Loucy (cell line): ENCODE measurements at regions not wholly inside any gene's neighbourhood (a gene's known extent, or its start where the extent isn't known, plus 50 kb on each side); places are given as distances from the start of the nearest gene placed in this dataset.

Source experiments
- H2AFZ ChIP-seq: fragments of 200-600 bp; sonication (generic); 2 replicates; pipeline ENCODE4 v1.6.0; 2016; ENCODE audit warnings: antibody characterized with exemption, mild to moderate bottlenecking, low read length, moderate library complexity
- H3F3A ChIP-seq: fragments of 200-600 bp; 2 replicates; pipeline ENCODE4 v1.6.0; 2016; ENCODE audit warnings: antibody characterized with exemption, low read depth, mild to moderate bottlenecking
- H3K27me3 ChIP-seq: fragments of 200-600 bp; sonication (generic); 2 replicates; pipeline ENCODE4 v1.6.1; 2014; ENCODE audit warnings: low read length, mild to moderate bottlenecking; ENCODE audit not compliant: insufficient read depth, poor library complexity, severe bottlenecking
- H3K36me3 ChIP-seq: fragments of 200-600 bp; sonication (generic); 2 replicates; pipeline ENCODE4 v1.6.1; 2016; ENCODE audit warnings: low read length; ENCODE audit not compliant: insufficient read depth
- H3K4me1 ChIP-seq: fragments of 200-600 bp; sonication (generic); 2 replicates; pipeline ENCODE4 v1.5.1; 2014; ENCODE audit warnings: low read length, mild to moderate bottlenecking; ENCODE audit not compliant: insufficient read depth, poor library complexity, severe bottlenecking
- H3K4me2 ChIP-seq: fragments of 200-600 bp; sonication (generic); 2 replicates; pipeline ENCODE4 v1.6.0; 2014; ENCODE audit warnings: antibody characterized with exemption, low read length, low read depth, mild to moderate bottlenecking; ENCODE audit not compliant: poor library complexity, severe bottlenecking
- H3K4me3 ChIP-seq: fragments of 200-600 bp; sonication (generic); 2 replicates; pipeline ENCODE4 v1.5.1; 2014; ENCODE audit warnings: low read length, mild to moderate bottlenecking, mixed read lengths; ENCODE audit not compliant: poor library complexity, severe bottlenecking
- H3K79me2 ChIP-seq: fragments of 200-600 bp; sonication (generic); 2 replicates; pipeline ENCODE4 v1.6.1; 2014; ENCODE audit warnings: low read length; ENCODE audit not compliant: insufficient read depth
- H3K9ac ChIP-seq: fragments of 200-600 bp; sonication (generic); 2 replicates; pipeline ENCODE4 v1.6.0; 2014; ENCODE audit warnings: mild to moderate bottlenecking, low read depth, low read length, moderate library complexity; ENCODE audit not compliant: poor library complexity, severe bottlenecking
- H3K9me2 ChIP-seq: fragments of 200-600 bp; sonication (generic); replicated peaks from 2 replicates; pipeline ENCODE4 v1.6.1; 2016; ENCODE audit warnings: low read depth, low read length, mixed read lengths
- H3K9me3 ChIP-seq: fragments of 200-600 bp; sonication (generic); 2 replicates; pipeline ENCODE4 v1.6.1; 2014; ENCODE audit warnings: mild to moderate bottlenecking, antibody characterized with exemption, low read length, low read depth; ENCODE audit not compliant: insufficient read depth
- H4K20me1 ChIP-seq: fragments of 200-600 bp; sonication (generic); 2 replicates; pipeline ENCODE4 v1.6.0; 2014; ENCODE audit warnings: antibody characterized with exemption, low read length, mild to moderate bottlenecking; ENCODE audit not compliant: insufficient read depth, poor library complexity, severe bottlenecking
- EZH2phosphoT487 ChIP-seq: fragments of 200-600 bp; IDR thresholded peaks from 2 replicates; pipeline ENCODE4 v1.6.1; 2018; ENCODE audit warnings: antibody characterized with exemption, mild to moderate bottlenecking, moderate library complexity, borderline replicate concordance
- TF ChIP-seq, protein P1 (sequence below): fragments of 200-600 bp; sonication (generic); conservative IDR thresholded peaks from 2 replicates; pipeline ENCODE4 v1.5.1; 2014; ENCODE audit warnings: mild to moderate bottlenecking, antibody characterized with exemption, low read length

DNA sequence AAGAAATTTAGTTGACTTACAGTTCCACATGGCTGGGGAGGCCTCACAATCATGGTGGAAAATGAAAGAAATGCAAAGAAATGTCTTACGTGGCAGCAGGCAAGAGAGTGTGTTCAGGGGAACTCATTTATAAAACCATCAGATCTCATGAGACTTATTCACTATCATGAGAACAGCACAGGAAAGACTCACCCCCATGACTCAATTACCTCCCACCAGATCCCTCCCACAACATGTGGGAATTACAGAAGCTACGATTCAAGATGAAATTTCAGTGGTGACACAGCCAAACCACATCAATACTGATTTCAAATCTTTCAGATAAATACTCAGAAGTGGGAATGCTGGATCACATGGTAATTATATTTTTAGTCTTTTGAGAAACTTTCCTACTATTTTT is 1357.9 kb downstream of the SLITRK5 start:
- Histone ChIP-seq H3K9me2 (no peaks in the 10 kb centered on the region), H3K79me2 (no peaks in the 10 kb centered on the region), H4K20me1 (no peaks in the 10 kb centered on the region), H3K4me1 (no peaks in the 10 kb centered on the region), H3K9me3 (no peaks in the 10 kb centered on the region), H3K9ac (no peak overlapping the region), H2AFZ (no peak overlapping the region), H3K36me3 (no peaks in the 10 kb centered on the region), H3K4me2 (no peak overlapping the region), H3K4me3 (no peak overlapping the region), H3F3A (no peaks in the 10 kb centered on the region), H3K27me3 (no peaks in the 10 kb centered on the region)
- TF ChIP-seq, protein P1, sequence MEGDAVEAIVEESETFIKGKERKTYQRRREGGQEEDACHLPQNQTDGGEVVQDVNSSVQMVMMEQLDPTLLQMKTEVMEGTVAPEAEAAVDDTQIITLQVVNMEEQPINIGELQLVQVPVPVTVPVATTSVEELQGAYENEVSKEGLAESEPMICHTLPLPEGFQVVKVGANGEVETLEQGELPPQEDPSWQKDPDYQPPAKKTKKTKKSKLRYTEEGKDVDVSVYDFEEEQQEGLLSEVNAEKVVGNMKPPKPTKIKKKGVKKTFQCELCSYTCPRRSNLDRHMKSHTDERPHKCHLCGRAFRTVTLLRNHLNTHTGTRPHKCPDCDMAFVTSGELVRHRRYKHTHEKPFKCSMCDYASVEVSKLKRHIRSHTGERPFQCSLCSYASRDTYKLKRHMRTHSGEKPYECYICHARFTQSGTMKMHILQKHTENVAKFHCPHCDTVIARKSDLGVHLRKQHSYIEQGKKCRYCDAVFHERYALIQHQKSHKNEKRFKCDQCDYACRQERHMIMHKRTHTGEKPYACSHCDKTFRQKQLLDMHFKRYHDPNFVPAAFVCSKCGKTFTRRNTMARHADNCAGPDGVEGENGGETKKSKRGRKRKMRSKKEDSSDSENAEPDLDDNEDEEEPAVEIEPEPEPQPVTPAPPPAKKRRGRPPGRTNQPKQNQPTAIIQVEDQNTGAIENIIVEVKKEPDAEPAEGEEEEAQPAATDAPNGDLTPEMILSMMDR, result no peak
- no peak for TF ChIP-seq EZH2phosphoT487

DNA sequence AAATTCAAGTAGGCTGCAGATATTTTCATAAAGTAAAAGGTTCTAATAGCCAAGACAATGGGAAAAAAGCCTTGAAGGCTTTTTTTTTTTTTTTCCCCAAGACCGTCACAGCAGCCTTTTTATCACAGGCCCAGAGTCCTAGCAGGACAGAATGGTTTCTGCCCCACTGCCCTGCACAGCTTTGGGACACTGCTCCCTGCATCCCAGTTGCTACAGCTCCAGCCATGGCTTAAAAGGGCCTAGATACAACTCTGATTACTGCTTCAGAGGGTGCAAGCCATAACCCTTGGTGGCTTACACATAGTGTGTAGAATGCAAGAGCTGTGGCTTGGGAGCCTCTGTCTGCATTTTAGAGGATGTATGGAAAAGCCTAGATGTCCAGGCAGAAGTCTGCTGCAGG is 1362.8 kb downstream of the SLITRK5 start:
- H3K4me1 ChIP-seq, result no peaks in the 10 kb centered on the region
- H3K27me3 ChIP-seq, result no peaks in the 10 kb centered on the region
- H3K9ac ChIP-seq, result no peak overlapping the region
- H3K36me3 ChIP-seq, result no peaks in the 10 kb centered on the region
- TF ChIP-seq EZH2phosphoT487, result no peak
- TF ChIP-seq, protein P1, result no peak
- H4K20me1 ChIP-seq, result no peaks in the 10 kb centered on the region
- no peaks in the 10 kb centered on the region for H3F3A ChIP-seq
- H3K9me2 ChIP-seq, result no peaks in the 10 kb centered on the region
- no peak overlapping the region for H2AFZ ChIP-seq
- no peaks in the 10 kb centered on the region for H3K79me2 ChIP-seq
- no peak overlapping the region for H3K4me2 ChIP-seq
- H3K4me3 ChIP-seq, result no peak overlapping the region
- no peaks in the 10 kb centered on the region for H3K9me3 ChIP-seq

DNA sequence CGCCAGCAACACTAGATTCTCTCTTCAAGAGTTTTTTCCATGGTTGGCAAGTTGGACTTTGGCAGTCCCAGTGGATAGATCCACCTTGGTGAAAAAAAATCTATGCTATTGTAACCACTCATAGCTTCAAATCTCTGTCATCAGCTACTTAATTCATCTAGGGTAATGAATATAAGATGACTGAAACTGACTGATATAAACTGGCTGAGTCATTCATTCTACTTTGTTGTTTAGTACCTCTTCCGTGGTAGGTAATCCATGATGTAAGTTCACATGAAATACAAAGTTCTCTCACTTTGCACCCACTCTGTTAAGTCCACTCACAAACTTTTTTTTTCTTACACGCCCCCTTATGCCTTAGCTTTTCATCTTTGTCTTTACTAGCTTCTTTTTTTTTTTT is 1381.5 kb downstream of the SLITRK5 start:
- no peaks in the 10 kb centered on the region for H3K9me2 ChIP-seq
- H3K4me3 ChIP-seq, result no peak overlapping the region
- H2AFZ ChIP-seq, result no peak overlapping the region
- TF ChIP-seq, protein P1, result no peak
- TF ChIP-seq EZH2phosphoT487, result no peak
- H3K4me2 ChIP-seq, result no peak overlapping the region
- no peaks in the 10 kb centered on the region for H3K4me1 ChIP-seq
- no peaks in the 10 kb centered on the region for H3K79me2 ChIP-seq
- H4K20me1 ChIP-seq, result no peaks in the 10 kb centered on the region
- H3K27me3 ChIP-seq, result no peaks in the 10 kb centered on the region
- H3F3A ChIP-seq, result no peaks in the 10 kb centered on the region
- no peaks in the 10 kb centered on the region for H3K9me3 ChIP-seq
- no peak overlapping the region for H3K9ac ChIP-seq
- no peaks in the 10 kb centered on the region for H3K36me3 ChIP-seq
